ENCODE measurements at regions not wholly inside any gene's neighbourhood (a gene's known extent, or its start where the extent isn't known, plus 50 kb on each side); places are given as distances from the start of the nearest gene placed in this dataset.

DNA sequence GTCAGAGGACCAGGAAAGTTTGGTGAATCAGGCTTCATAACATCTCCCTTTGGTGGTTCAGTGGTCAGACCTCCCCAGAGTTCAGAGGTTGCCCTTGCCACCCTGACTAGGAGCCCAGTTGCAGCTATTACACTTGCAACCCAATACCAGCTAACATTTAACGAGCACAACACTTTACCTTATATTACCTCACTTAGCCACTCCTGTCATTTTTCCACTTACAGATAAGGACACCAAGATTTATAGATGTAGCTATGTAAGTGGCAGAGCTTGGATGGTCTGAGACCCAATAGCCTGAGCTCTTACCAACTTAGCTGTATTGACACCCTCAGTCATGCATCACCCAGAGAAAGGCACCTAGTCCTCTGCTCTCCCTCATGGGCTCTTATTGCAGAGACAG is 234.7 kb downstream of the INSC start:
- TF ChIP-seq RFX5 (IDR thresholded peaks at IDR 0.05; ENCODE audit: low read depth, low read length) (no peak), KDM1A (IDR thresholded peaks at IDR 0.05) (no peak), TEAD2 (tag; IDR thresholded peaks at IDR 0.05) (no peak), ILF3 (IDR thresholded peaks at IDR 0.05; ENCODE audit: borderline replicate concordance) (no peak), EGR1 (conservative IDR thresholded peaks at IDR 0.05) (no peak), ZNF354B (CRISPR knock-in tag; IDR thresholded peaks at IDR 0.05) (no peak), POLR2A (conservative IDR thresholded peaks at IDR 0.05) (no peak), ZNF384 (IDR thresholded peaks at IDR 0.05; ENCODE audit: low read depth, low read length) (no peak), MEF2A (IDR thresholded peaks at IDR 0.05; ENCODE audit: control insufficient read depth, low read depth, low read length) (no peak)
- TF ChIP-seq, protein P1, sequence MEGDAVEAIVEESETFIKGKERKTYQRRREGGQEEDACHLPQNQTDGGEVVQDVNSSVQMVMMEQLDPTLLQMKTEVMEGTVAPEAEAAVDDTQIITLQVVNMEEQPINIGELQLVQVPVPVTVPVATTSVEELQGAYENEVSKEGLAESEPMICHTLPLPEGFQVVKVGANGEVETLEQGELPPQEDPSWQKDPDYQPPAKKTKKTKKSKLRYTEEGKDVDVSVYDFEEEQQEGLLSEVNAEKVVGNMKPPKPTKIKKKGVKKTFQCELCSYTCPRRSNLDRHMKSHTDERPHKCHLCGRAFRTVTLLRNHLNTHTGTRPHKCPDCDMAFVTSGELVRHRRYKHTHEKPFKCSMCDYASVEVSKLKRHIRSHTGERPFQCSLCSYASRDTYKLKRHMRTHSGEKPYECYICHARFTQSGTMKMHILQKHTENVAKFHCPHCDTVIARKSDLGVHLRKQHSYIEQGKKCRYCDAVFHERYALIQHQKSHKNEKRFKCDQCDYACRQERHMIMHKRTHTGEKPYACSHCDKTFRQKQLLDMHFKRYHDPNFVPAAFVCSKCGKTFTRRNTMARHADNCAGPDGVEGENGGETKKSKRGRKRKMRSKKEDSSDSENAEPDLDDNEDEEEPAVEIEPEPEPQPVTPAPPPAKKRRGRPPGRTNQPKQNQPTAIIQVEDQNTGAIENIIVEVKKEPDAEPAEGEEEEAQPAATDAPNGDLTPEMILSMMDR (IDR thresholded peaks at IDR 0.05 in 2 of 3, conservative IDR thresholded peaks at IDR 0.05 in 1 of 3; ENCODE audit: insufficient read depth in 2 of 3, low read depth in 1 of 3, low read length in 3 of 3) = no peak
- TF ChIP-seq, protein P2, sequence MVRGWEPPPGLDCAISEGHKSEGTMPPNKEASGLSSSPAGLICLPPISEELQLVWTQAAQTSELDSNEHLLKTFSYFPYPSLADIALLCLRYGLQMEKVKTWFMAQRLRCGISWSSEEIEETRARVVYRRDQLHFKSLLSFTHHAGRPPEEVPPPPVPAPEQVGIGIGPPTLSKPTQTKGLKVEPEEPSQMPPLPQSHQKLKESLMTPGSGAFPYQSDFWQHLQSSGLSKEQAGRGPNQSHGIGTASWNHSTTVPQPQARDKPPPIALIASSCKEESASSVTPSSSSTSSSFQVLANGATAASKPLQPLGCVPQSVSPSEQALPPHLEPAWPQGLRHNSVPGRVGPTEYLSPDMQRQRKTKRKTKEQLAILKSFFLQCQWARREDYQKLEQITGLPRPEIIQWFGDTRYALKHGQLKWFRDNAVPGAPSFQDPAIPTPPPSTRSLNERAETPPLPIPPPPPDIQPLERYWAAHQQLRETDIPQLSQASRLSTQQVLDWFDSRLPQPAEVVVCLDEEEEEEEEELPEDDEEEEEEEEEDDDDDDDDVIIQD (CRISPR knock-in tag; IDR thresholded peaks at IDR 0.05) = no peak
